GM20000 (cell line): ENCODE measurements at regions not wholly inside any gene's neighbourhood (a gene's known extent, or its start where the extent isn't known, plus 50 kb on each side); places are given as distances from the start of the nearest gene placed in this dataset.
"Not testable (repeated sequence)": the region's sequence is repeated elsewhere in the genome, so short reads cannot be mapped to it uniquely, and the experiment has no call there.

Source experiments
- DNase-seq: peaks from one replicate; pipeline ENCODE4 v3.0.0; 2012; ENCODE audit warnings: low spot score
- CTCF ChIP-seq: IDR thresholded peaks from 2 replicates; pipeline ENCODE4 v1.5.1; 2012; ENCODE audit warnings: mild to moderate bottlenecking, control low read depth; ENCODE audit errors: extremely low read depth, missing control alignments

- TF ChIP-seq CTCF, result no peak
- DNase-seq, result no peak
Measured at GRCh38 chr4:33107814-33108213, 2387.6 kb downstream of the PCDH7 start.

- TF ChIP-seq CTCF, result no peak
- no peak for DNase-seq
Measured at GRCh38 chr4:33111117-33111516, 2390.9 kb downstream of the PCDH7 start.

- no peak for DNase-seq
- no peak for TF ChIP-seq CTCF
Measured at GRCh38 chr4:33116871-33117270, 2396.7 kb downstream of the PCDH7 start.

GRCh38 chr4:33126002-33126401 is 2405.8 kb downstream of the PCDH7 start:
- TF ChIP-seq CTCF, result no peak
- no peak for DNase-seq

- DNase-seq, result not testable (repeated sequence)
Measured at GRCh38 chr4:33130662-33131061, 2410.5 kb downstream of the PCDH7 start.

GRCh38 chr4:33133723-33134122 is 2413.6 kb downstream of the PCDH7 start:
- no peak for DNase-seq
- TF ChIP-seq CTCF, result no peak

- DNase-seq, result no peak
- no peak for TF ChIP-seq CTCF
Measured at GRCh38 chr4:33134366-33134765, 2414.2 kb downstream of the PCDH7 start.

- no peak for DNase-seq
- no peak for TF ChIP-seq CTCF
Measured at GRCh38 chr4:33149658-33150524, 2429.7 kb downstream of the PCDH7 start.
